Esophagus muscularis mucosa (tissue), 3 donors: ENCODE measurements at regions not wholly inside any gene's neighbourhood (a gene's known extent, or its start where the extent isn't known, plus 50 kb on each side); places are given as distances from the start of the nearest gene placed in this dataset.

Experiments used
- POLR2A ChIP-seq: fragments of 450-650 bp; IDR thresholded peaks from one replicate; pipeline ENCODE4 v1.6.1; 2017; ENCODE audit warnings: antibody characterized with exemption, moderate library complexity, mild to moderate bottlenecking, low read depth
- POLR2AphosphoS5 ChIP-seq, 2 donors: sonication (generic); formaldehyde crosslinking; IDR thresholded peaks; one replicate each; pipeline ENCODE4 v1.6.1; 2017; ENCODE audit warnings: antibody characterized with exemption in 2 of 2
- TF ChIP-seq, protein P1 (sequence below), 3 experiments: fragments of 200-600 bp in 2 of 3; fragments of 450-650 bp in 1 of 3; sonication (generic) in 2 of 3; IDR thresholded peaks; one replicate each; pipeline ENCODE4 v1.5.1; 2017 to 2019; ENCODE audit warnings: antibody characterized with exemption in 3 of 3, mild to moderate bottlenecking in 2 of 3, moderate library complexity in 1 of 3

DNA sequence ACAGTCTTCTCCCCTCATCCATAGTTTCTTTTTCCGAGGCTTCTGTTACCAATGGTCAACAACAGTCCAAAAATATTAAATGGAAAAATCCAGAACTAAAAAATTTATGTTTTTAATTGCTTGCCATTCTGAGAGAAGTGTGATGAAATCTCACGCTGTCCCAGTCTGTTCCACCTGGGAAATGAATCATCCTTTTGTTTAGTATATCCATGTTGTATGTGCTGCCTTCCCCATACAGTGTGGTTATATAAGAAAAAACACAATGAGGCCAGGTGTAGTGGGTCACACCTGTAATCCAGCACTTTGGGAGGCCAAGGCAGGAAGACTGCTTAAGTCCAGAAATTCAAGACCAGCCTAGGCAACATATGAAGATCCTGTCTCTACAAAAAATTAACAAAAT, 161.6 kb downstream of the CHIC2 start:
- TF ChIP-seq, protein P1, sequence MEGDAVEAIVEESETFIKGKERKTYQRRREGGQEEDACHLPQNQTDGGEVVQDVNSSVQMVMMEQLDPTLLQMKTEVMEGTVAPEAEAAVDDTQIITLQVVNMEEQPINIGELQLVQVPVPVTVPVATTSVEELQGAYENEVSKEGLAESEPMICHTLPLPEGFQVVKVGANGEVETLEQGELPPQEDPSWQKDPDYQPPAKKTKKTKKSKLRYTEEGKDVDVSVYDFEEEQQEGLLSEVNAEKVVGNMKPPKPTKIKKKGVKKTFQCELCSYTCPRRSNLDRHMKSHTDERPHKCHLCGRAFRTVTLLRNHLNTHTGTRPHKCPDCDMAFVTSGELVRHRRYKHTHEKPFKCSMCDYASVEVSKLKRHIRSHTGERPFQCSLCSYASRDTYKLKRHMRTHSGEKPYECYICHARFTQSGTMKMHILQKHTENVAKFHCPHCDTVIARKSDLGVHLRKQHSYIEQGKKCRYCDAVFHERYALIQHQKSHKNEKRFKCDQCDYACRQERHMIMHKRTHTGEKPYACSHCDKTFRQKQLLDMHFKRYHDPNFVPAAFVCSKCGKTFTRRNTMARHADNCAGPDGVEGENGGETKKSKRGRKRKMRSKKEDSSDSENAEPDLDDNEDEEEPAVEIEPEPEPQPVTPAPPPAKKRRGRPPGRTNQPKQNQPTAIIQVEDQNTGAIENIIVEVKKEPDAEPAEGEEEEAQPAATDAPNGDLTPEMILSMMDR (IDR thresholded peaks at IDR 0.05), result no peak
- TF ChIP-seq POLR2A, result no peak
- TF ChIP-seq POLR2AphosphoS5 (IDR thresholded peaks at IDR 0.05), result no peak
